Coronary artery (tissue), 2 donors: ENCODE measurements at regions not wholly inside any gene's neighbourhood (a gene's known extent, or its start where the extent isn't known, plus 50 kb on each side); places are given as distances from the start of the nearest gene placed in this dataset.

ENCODE experiments used
- DNase-seq: peaks from one replicate; pipeline ENCODE4 v3.0.0-alpha.2; 2017; ENCODE audit warnings: low spot score
- H3K27ac ChIP-seq, 2 donors: fragments of 200-600 bp; sonication (generic); one replicate each; pipeline ENCODE4 v1.5.1; 2016 to 2019
- H3K4me3 ChIP-seq: fragments of 200-600 bp; sonication (generic); 2 replicates; pipeline ENCODE4 v1.5.1; 2016; ENCODE audit warnings: mild to moderate bottlenecking, moderate library complexity
- CTCF ChIP-seq: fragments of 200-600 bp; sonication (generic); IDR thresholded peaks from one replicate; pipeline ENCODE4 v1.5.1; 2019; ENCODE audit warnings: antibody characterized with exemption

DNA sequence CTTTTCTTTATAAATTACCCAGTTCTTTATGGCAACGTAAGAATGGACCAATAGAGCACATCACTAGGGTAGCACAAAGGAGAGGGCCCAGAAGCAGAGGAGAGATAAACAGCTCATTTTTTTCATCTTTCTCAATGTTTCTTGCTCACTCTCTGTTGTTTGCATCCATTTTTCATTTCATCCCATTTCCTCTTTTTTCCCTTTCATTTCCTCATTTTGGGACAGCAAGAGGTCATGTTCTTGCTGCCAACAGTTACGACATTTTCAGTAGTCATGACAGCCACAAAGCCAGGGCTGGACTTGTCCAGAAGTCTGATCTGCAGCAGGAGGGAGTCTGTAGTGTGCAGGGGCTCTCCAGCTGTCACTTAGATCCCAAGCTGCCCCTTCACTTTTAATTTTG is 52.7 kb upstream of the CYP1B1 start:
- peak overlapping the region in 1 of 2 donors; percentile 69 for H3K27ac ChIP-seq
- no peak for TF ChIP-seq CTCF
- no peak for DNase-seq

GRCh38 chr2:38127277-38127676 is 51.3 kb upstream of the CYP1B1 start:
- DNase-seq: no peak
- TF ChIP-seq CTCF: no peak
- no peak overlapping the region for H3K4me3 ChIP-seq
- no peak overlapping the region for H3K27ac ChIP-seq

More for the DNA sequence above, 52.7 kb upstream of the CYP1B1 start:
- H3K4me3 ChIP-seq: no peak overlapping the region

GRCh38 chr2:38125842-38126241 is 49.9 kb upstream of the CYP1B1 start:
- DNase-seq: no peak
- TF ChIP-seq CTCF: no peak
- Histone ChIP-seq H3K4me3 (no peak overlapping the region), H3K27ac (no peak overlapping the region)
